T1000 (cell line): ENCODE measurements at regions not wholly inside any gene's neighbourhood (a gene's known extent, or its start where the extent isn't known, plus 50 kb on each side); places are given as distances from the start of the nearest gene placed in this dataset.

Experiments used
- DNase-seq: peaks from one replicate; lab custom pipeline; 2025; ENCODE audit warnings: mixed read lengths; lab: John Stamatoyannopoulos, UW

DNA sequence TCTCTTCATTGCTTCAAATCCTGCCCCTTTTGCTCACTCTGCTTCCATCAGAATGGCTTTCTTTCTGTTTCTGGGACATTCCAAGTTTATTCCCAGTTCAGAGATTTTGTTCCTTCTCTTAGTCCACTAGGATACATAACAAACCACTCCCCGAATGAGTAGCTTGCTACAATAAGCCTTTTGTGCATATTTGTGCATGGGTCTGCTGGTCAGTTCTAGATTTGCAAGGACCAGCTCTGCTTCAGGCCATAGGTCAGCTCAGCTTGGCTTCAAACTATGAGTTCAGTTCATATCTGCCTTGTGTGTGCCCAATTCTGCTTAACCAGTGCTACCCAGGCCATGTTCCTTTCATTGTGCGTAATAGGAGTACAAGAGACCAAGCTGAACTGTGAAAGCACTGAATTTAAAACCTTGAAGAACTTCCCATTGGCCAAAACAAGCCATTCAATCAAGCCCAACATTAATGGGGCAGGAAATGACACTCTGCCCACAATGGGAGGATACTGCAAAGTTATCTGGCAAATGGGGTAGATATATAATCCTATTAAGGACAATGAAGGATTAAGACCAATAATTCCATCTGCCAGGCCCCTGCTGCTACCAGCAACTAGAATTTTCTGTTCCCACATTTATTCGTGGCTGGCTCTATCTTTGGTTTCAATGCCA, 328.8 kb downstream of the PRELID2 start:
- DNase-seq, result no peak

DNA sequence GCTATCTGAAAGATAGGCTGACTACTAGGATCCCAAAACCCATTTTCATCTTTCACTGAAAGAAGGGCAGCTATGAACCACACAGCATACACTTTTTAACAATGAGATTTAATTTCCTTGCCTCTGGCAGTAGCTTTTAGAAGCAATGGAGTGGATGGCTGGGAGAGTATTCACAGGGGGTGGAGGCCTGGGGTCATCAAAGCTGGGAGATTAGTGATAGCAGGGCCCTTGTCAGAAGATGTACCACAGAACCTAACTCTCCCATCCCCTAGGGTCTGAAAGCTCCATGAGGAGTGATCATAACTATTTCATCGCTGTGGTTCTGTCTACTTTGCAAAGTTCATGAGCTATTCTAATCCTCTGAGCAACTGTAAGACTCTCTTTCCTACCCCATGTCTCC, 332.2 kb downstream of the PRELID2 start:
- no peak for DNase-seq

DNA sequence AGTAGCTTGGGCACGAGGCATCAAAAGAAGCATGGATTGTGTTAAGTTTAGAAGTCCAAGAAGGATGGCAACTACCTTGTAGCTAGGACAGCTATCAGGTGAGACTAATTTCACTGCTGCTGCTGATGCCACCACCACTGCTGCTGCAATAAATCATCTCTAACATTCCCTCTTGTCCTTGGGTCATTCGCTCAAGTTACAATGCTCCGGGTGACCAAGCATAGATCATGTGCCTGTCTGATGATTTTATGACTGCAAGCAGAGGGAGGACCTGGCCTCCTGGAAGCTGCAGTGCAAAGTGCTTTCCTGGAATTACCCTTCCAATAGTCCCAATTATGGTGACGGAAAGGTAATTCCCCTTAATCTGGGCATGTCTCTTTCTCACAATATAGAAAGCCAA, 334.4 kb downstream of the PRELID2 start:
- DNase-seq, result no peak

DNA sequence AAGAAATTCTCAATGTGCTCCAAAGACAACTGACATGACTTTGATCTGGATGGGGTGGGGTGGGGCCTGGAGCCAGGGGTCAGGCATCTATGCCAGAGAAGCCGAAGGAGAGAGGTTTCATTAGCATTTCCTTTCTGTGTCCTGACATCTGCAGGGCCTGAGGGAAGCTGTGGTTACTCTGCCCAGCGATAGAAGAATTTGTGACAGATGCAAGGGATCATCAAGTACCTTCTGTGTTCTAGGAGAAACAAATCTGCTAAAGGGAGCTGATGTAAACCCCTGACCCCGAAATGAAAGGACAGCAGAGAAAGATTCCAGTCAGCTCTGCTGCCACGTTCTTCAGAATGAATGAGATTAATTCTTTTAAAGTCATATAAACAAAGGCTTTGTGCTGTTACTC, 335.7 kb downstream of the PRELID2 start:
- peak; percentile 8 for DNase-seq

DNA sequence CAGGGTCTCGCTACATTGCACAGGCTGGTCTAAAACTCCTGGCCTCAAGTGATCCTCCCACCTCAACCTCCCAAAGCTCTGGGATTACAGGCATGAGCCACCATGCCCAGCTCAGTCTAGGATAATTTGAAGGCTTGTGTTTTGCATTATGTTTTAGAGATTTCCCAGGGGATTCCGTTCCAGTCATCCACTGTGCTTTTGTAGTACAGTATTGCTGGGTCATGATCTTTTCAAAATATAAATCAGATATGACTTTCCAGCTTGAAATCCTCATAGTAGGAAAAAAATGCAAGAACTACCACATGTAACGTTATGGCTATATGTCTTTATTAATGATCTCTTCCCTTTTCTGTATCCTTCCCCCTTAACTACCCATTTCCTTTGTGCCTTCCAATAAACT, 338.1 kb downstream of the PRELID2 start:
- no peak for DNase-seq

DNA sequence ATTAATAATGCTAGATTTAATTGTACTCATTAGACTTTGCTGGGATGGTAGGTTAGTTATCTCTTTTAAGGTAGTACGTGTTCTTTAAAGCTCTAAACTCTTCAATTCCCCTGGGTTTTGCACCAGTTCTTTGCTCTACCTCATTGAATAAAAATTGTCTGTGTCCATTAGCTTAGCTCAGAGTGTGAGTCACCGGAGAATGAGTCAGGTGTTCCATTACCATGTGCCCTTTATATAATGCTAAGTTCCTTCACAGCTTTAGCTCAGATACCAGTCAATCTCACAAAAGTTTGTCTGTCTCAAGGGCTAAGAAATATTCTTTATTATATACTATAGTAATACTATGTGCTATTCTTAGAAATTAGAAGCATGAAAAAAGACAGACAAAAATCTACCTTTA, 339.4 kb downstream of the PRELID2 start:
- DNase-seq, result peak; percentile 47

DNA sequence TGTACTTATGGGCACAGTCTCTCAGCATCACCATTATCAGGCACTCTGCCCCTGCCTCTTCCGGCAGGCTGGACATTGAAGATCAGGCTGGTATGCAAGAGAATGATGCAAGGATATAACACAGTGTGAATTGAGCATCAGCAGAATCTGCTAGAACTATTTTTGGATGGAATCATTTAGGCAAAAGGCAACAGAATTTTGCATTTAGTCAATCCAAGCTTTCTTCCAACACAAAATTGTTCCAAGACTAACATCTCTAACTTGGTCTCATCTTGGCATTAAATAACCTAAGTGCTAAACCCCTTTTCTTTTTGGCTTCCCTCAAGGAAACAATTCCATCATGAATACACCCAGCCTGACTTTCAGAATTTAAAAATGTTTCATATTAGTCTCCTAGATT, 339.9 kb downstream of the PRELID2 start:
- no peak for DNase-seq

DNA sequence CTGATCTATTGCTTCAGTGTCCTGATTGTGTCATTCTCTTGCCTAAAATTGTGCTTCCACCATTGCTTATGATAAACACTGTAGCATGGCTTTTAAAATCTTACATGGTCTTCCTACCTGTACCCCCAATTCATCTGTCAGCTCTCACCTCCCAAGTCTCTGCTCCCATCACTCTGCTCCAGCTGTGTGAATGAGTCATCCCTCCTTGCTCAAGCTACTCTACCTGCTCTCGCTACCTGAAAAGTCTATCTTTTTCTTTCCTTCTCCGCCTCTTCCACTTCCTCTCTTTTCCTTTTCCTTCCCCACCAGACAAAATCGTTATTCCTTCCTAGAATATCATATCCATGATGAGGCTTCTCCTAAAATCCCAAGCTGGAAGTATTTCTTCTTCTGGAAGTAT, 341.7 kb downstream of the PRELID2 start:
- DNase-seq, result no peak

DNA sequence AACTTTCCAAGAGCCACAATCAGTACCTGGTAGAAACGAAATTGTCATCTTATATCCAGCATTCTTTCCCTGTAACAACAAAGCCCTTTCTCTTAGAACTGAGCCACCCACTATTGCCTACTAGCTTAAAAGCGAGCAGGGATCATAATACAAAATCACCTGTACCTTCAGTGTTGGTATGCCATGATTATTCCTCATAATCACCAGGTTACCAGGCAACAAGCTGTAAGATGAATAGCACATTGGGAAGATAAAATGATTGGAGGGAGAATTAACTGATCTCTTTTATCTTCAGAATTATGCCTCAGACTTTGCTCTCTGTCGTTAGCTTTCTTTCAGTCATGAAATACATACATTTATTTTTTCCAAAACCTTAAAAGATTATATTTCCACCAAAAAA, 345.6 kb downstream of the PRELID2 start:
- no peak for DNase-seq

DNA sequence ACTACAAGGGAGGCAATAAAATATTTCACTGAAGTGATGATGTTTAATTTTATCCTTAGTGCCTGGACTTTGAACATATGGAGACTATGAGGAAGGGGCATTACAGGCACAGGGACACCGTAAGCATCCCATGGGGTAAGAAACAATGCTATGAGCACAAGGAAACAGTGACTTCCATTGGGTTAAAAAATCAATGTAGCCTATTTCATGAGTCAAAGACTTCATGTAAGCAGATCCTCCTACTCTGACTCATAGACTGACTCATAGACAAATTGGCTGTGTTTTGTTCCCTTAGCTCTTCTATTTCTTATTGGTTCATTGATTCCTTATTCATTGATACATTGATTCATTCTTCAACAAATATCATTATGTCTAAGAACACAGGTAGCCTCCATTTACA, 351.0 kb downstream of the PRELID2 start:
- DNase-seq, result no peak

DNA sequence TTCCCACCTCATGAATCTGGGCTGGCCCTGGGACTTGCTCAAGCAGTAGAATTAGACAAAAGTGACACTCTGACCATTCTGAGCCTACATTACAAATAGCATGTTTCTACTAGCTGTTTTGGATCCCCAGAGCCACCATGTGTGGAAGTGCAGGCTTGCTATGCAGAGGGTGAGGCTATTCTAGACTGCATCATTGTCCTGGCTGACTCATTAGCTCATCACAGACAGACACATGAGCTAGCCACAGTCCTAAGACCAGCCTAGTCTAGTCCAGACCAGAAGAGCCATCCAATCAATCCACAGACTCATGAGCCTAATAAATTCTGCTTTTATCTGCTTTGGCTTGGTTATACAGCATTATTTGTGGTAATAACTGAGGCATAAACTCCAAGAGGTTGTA, 351.9 kb downstream of the PRELID2 start:
- DNase-seq, result no peak

DNA sequence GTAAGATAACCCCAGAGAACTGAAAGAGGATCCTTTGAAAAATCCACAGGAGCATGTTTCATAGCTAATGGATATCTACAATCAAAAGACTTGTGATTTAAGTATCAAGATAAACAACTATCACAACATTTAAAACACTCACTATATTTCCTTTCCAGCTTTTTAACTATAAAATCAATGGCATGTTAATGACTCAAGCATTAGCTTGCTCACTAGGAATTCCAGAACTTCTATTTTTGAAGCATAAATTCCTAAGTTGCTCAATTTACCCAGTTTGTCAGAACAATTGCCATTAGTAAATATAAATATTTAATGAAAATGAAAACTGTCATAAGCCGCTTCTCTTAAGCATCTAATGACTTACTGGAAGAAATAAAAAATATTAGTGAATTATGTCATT, 355.3 kb downstream of the PRELID2 start:
- no peak for DNase-seq

DNA sequence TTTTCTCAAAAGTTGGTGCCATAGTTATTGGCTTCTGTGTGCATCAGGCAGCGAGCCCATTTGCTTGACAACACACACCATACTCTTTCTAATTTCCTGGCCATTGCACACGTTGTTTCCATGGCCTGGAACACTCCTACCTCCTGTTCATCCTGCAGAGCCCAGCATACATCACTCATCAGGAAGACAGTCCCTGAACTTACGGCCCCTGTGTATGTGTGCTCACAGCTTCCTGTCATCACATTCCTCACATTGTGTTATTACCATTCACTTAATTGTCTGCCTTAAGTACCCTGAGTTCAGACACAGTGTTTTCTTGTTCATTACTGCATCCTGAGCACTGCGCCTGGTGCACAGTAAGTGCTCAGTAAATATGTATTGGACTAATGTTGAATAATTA, 355.9 kb downstream of the PRELID2 start:
- no peak for DNase-seq

DNA sequence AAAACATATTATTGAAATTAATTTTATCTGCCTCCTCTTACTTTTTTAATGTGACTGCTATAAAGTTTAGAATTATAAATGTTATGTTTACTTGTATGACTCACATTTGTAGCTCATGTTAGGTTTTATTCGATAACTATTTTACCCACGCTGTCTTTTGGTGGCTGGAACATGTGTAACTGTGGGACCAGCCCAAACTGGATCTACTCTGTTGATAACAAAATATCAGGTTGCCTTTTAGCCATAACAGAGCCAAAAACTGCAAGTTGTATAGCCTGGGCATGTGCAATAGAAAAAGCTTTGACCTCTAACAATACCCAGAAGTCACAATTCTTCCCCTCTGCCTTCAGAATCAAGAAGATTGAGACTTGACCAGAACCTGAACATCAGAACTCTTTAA, 356.5 kb downstream of the PRELID2 start:
- no peak for DNase-seq

DNA sequence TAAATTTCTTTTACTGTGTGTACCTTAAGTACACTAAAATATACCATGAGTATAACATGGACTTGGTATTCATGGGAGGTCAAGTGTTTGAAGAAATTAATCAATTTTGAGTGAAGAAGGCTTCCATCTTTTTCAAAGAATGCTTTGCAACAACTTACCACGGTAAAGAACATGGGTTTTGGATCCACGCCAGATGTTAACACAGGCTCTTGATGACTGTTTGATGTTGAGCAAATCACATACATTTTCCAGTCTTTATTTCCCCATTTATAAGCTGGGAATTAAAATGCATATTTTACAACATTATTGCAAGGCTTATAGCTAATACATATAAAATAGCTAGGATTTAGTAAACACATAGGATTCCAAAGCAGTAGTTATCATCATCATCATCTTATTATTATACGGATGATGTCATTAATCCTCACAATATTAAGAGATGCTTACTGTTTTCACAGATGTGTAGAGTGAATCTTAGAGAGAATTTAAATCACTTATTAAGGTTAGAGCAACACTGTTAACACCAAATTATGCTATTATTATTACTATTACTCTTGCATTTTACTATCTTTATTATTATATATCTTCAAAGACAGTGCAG, 362.0 kb downstream of the PRELID2 start:
- no peak for DNase-seq

DNA sequence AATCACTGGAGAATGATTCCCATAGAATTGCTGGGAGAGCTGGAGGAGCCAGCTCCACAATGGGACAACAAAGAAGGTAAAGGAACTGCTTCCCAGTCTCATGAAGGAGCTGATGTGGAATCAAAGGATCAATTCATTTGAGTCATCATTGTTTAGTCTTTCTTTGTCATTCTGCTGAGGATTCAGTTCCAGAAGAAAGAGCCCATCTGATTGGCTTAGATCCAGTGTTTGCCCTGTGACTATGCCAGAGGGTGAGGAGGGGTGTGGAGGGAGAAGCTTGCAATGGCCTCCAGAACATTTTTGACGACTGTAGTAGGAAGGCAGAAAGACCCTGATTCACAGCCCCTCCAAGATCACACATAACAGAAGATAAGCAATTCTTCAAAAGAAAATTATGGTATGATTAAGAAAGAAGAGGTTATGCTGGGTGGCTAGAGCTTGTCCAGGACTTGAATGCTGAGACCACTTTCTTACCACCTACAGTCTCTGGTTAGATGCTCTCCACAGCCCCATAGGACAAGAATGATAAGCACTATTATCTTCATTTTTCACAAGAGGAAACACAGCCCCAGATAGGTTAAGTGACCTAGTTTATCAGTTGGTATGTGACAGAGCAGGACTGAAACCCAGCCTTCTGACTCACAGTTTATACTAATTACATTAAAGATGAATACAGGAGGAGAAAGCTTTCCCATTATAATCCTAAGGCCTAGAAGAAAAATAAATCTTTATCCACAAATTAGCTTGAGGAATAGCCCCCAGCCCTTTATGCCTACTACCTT, 363.1 kb downstream of the PRELID2 start:
- DNase-seq, result no peak

DNA sequence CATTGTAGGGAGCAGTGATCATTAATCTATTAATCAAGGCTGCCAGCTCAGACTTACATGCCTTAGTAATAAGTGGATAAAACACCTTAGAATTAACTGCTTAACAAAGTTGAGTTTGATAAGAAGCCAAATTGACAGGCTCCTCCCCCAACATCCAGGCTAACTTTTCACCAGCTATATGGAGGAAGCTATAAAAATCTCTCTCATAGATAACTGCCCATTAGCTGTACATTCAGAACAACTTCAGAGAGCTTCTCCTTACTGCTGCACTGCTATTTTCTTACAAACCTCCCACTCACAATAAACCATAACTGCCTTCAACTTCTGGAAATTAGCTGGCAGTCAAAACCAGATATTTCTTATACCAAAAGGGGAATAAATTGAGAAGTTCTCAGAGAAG, 364.1 kb downstream of the PRELID2 start:
- DNase-seq, result no peak

DNA sequence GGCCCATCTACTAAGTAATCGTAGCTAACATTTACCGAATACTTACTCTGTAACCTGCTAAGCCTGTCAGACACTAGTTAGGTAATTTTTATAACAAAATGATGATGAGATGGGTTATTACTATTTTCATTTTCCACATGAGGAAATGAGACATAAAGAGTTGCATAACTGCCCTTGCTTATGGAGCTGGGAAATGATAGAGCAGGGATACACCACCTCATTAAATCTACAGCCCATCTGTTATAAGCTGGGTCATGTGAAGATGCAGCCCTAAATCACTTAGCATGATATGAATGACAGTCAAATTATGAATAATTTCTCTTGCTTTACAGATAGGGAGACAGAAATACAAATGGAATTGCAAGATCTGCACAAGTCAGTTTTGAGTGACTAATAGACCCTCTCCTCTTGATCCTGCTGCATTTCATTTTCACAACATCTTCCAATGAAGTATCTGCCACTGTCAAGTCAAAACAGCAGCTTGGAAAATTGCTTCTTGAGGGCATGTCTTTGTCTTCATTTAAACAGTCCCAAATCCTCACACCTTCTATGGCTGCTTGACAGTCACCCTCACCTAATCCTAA, 364.7 kb downstream of the PRELID2 start:
- no peak for DNase-seq

DNA sequence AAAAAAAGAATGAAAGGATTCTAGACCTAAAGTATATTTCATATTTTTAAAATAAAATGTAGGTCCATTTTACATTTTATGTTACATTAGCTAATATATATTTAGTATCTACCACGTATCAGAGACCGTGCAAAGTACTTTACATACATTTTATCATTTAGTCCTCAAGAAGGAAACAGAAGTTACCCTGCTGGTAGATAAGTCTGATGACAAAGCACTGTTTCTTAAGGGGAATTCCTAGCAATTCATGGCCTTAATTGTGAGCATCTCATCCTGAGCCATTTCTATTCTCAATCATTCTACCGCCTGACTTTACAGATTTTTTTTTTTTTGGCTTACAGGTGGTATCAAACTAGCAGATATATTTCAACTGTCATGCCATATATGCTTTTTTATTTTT, 367.7 kb downstream of the PRELID2 start:
- no peak for DNase-seq

DNA sequence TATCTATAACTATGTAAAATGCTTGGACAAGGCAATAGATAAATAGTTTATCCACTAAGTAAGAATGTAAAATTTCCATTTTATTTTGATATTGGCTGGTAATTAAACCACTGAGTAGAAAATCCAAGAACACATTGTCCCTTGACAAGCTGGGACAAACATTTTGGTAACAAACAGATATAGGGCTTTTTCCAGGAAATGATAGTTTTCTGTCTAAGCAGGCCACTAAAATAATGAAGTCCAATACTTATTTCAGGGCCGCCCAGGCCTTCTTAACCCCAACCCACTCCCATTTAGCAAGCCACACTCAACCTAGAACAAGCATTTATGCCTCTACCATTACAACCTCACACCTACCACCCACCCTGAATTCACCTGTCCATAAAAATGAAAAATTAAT, 368.6 kb downstream of the PRELID2 start:
- DNase-seq, result no peak

DNA sequence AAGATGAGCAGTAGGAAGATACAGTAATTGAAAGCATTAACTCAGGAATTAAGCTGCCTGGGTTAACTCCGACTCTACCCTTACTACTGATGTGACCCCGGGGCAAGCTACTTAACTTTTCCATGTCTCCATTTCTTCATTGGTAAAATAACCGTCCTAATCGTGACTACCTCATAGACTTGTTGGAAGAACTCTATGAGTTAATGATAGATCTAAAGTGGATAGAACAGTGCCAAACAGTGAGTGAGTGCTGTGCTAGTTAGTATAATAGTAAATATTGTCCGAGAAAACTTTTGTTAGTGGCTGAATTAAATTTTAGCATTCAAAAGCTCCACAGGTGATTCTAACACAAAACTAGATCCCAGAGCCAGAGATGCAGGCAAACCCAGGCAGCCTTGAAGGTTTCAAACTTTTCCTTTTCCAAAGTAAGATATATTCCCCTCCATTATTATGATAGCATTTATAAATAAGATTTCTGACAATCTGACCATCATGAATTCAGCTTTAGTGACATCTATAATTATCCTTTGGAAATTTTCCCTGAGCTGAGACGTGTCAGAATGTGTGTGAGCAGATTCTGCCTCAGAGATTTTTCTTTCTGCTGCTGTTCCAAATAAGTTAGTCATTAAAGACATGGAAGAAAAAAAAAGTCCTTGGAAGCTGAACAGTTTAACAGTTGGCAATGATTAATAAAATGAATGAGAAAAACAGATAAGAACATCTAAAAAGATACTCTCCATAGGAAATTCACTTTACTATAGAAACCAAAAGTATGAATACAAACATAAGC, 369.5 kb downstream of the PRELID2 start:
- no peak for DNase-seq

DNA sequence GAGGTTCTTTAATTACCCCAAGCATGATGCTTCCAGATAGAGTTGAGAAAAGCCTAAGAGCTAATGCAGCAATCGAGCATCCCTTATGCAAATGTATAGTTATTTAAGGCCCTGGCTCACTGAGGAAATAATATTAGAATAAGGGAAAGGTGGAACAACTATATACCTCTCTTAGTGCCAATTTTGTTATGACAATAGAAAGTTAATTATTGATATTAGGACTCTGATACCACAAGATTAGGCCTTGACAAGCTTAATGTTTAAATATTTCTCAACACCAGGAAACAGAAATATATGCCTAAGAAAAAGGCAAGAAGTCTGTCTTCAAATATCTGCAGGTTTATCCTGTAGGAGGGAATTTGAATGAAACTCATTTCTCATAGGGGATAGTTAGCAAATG, 371.0 kb downstream of the PRELID2 start:
- no peak for DNase-seq
